PC-9 (cell line): ENCODE measurements at regions not wholly inside any gene's neighbourhood (a gene's known extent, or its start where the extent isn't known, plus 50 kb on each side); places are given as distances from the start of the nearest gene placed in this dataset.

Source experiments
- BruUV-seq: library from RNA; stranded (reverse); fragments of 400-500 nt; replicated peaks from 2 replicates; lab custom pipeline; 2021; lab: Mats Ljungman, UMichigan
- CTCF ChIA-PET: fragments of 300-600 bp; sonication (Branson Sonifier 250); formaldehyde crosslinking; loops from one replicate; lab custom pipeline; 2022; ENCODE audit warnings: antibody characterized with exemption; lab: Charles Lee
- POLR2A ChIA-PET: fragments of 300-600 bp; sonication (Branson Sonifier 250); formaldehyde crosslinking; loops from one replicate; lab custom pipeline; 2022; ENCODE audit warnings: antibody characterized with exemption; ENCODE audit not compliant: unreplicated experiment; lab: Charles Lee
- DNase-seq, 2 experiments: peaks; one replicate each; pipeline versions ENCODE4 v3.0.0 to v3.0.0-alpha.2; 2015 to 2022; ENCODE audit warnings: mixed read lengths in 1 of 2
- H2AFZ ChIP-seq: fragments of 200-600 bp; sonication (generic); 2 replicates; pipeline ENCODE4 v1.8.1; 2017; ENCODE audit warnings: antibody characterized with exemption
- H3F3A ChIP-seq: fragments of 200-600 bp; sonication (generic); 2 replicates; pipeline ENCODE4 v1.8.1; 2017; ENCODE audit warnings: antibody characterized with exemption, mild to moderate bottlenecking, low read depth; ENCODE audit not compliant: insufficient read depth
- H3K27ac ChIP-seq: fragments of 200-600 bp; sonication (generic); 2 replicates; pipeline ENCODE4 v1.6.1; 2016; ENCODE audit warnings: mixed run types
- H3K27me3 ChIP-seq: fragments of 200-600 bp; sonication (generic); 2 replicates; pipeline ENCODE4 v1.6.1; 2016; ENCODE audit warnings: low read depth, mixed run types; ENCODE audit not compliant: insufficient read depth
- H3K36me3 ChIP-seq: fragments of 200-600 bp; sonication (generic); 2 replicates; pipeline ENCODE4 v1.6.1; 2016; ENCODE audit warnings: low read depth, mixed run types
- H3K4me1 ChIP-seq: fragments of 200-600 bp; sonication (generic); replicated peaks from 2 replicates; pipeline ENCODE4 v1.6.1; 2016; ENCODE audit warnings: mixed run types; ENCODE audit not compliant: insufficient read depth
- H3K4me2 ChIP-seq: fragments of 200-600 bp; sonication (generic); 2 replicates; pipeline ENCODE4 v1.6.1; 2017; ENCODE audit warnings: mixed run types
- H3K4me3 ChIP-seq: fragments of 200-600 bp; sonication (generic); 2 replicates; pipeline ENCODE4 v1.6.1; 2016; ENCODE audit warnings: mixed run types
- H3K79me2 ChIP-seq: fragments of 200-600 bp; sonication (generic); 2 replicates; pipeline ENCODE4 v1.6.1; 2017; ENCODE audit warnings: low read depth, mixed run types
- H3K9me2 ChIP-seq: fragments of 200-600 bp; sonication (generic); 2 replicates; pipeline ENCODE4 v1.8.1; 2017; ENCODE audit warnings: mild to moderate bottlenecking; ENCODE audit not compliant: insufficient read depth
- H3K9me3 ChIP-seq: fragments of 200-600 bp; sonication (generic); 2 replicates; pipeline ENCODE4 v1.8.1; 2016; ENCODE audit warnings: low read depth; ENCODE audit not compliant: insufficient read depth
- H4K20me1 ChIP-seq: fragments of 200-600 bp; sonication (generic); 2 replicates; pipeline ENCODE4 v1.8.1; 2017; ENCODE audit not compliant: insufficient read depth
- CTCF ChIP-seq: fragments of 200-600 bp; sonication (generic); conservative IDR thresholded peaks from 2 replicates; pipeline ENCODE4 v1.6.1; 2017; ENCODE audit warnings: mixed run types, antibody characterized with exemption, mild to moderate bottlenecking, moderate library complexity
- EZH2 ChIP-seq: fragments of 200-600 bp; sonication (generic); IDR thresholded peaks from 2 replicates; pipeline ENCODE4 v1.8.0; 2017; ENCODE audit warnings: antibody characterized with exemption, low read depth
- intact Hi-C: fragments of 100-400 bp; cut with micrococcal nuclease; formaldehyde crosslinking; loops from one replicate; pipeline ENCODE4 v1.10.0; 2022; ENCODE audit not compliant: unreplicated experiment

DNA sequence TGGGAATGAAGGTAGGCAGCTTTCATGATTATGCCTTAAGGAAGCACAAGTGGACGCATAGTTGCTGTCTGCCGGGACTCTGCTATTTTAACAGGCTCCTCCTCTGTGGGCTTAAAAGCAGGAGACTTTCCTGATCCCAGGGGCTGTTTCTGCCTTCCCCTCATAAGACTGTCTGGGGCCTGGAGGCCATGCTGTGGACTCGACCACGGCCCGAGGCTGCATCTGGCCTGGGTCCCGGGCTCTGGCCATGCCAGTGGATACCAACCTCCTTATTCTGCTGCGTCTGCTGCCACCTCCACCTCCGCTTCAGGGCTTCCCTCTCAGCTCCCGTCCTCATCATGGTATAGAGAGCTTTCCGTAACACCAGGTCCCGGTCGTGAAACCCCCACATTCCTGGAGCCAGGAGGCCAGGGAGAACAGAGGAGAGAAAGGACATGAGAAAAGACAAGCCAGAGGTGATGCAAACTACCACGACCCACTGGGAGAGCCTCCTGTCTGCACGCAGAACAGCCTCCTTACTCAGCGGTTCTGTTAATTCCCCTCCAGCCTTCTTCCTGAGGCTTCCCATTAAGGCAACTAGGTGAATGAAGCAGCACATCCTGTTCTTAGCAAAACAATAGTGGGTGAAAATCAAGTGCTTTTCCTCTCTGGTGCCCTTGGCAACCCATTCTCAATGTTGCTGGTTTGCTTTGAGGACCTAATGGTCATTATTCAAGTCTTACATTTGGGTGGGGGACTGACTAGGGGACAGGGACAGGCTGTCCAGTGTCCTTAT, 200.5 kb downstream of the KLF13 start:
- H4K20me1 ChIP-seq = no peaks in the 10 kb centered on the region
- CTCF ChIA-PET = no interaction called here
- POLR2A ChIA-PET = no interaction called here
- no peaks in the 10 kb centered on the region for H3K36me3 ChIP-seq
- H3K79me2 ChIP-seq = no peaks in the 10 kb centered on the region
- H3K4me1 ChIP-seq = no peaks in the 10 kb centered on the region
- BruUV-seq = no TSS peak
- H3F3A ChIP-seq = no peaks in the 10 kb centered on the region
- intact Hi-C loops = no loop called here
- H3K4me3 ChIP-seq = no peak overlapping the region
- no peak overlapping the region for H3K4me2 ChIP-seq
- H3K27ac ChIP-seq = no peak overlapping the region
- no peak for DNase-seq
- no peaks in the 10 kb centered on the region for H3K9me2 ChIP-seq
- TF ChIP-seq EZH2 (no peak), CTCF (no peak)
- peaks cover 18% of the 10 kb centered on the region; the same call in 1 of the 2 replicates for H3K27me3 ChIP-seq
- no peak overlapping the region for H2AFZ ChIP-seq
- no peaks in the 10 kb centered on the region for H3K9me3 ChIP-seq

DNA sequence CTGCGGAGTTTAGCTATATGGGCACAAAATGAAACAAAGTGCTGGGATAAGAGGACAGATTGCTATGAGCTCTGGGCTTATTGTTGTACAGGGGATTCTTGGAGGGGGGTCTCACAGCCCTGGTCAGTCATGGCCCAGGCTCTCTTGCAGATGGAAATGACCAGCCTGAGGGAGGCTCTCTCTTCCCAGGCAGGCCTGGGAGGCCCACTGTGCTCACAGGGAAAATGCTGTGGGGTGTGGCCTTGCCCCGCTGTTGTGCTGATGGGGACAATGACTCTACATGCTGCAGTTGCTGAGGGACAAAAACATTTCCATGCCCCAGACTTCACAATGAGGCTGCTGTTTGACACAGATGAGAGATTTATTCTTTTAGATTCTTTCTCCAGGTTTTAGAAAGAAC, 202.2 kb downstream of the KLF13 start:
- Histone ChIP-seq H3K9me3 (no peaks in the 10 kb centered on the region), H3F3A (no peaks in the 10 kb centered on the region), H3K4me3 (no peak overlapping the region), H3K4me1 (no peaks in the 10 kb centered on the region), H3K27ac (no peak overlapping the region), H3K9me2 (no peaks in the 10 kb centered on the region), H3K79me2 (no peaks in the 10 kb centered on the region), H2AFZ (no peak overlapping the region), H3K4me2 (no peak overlapping the region), H3K27me3 (peaks cover 4% of the 10 kb centered on the region; the same call in 1 of the 2 replicates), H3K36me3 (no peaks in the 10 kb centered on the region), H4K20me1 (no peaks in the 10 kb centered on the region)
- BruUV-seq = no TSS peak
- DNase-seq = no peak
- intact Hi-C loops = no loop called here
- ChIA-PET CTCF (no interaction called here), POLR2A (no interaction called here)
- no peak for TF ChIP-seq CTCF
- no peak for TF ChIP-seq EZH2

DNA sequence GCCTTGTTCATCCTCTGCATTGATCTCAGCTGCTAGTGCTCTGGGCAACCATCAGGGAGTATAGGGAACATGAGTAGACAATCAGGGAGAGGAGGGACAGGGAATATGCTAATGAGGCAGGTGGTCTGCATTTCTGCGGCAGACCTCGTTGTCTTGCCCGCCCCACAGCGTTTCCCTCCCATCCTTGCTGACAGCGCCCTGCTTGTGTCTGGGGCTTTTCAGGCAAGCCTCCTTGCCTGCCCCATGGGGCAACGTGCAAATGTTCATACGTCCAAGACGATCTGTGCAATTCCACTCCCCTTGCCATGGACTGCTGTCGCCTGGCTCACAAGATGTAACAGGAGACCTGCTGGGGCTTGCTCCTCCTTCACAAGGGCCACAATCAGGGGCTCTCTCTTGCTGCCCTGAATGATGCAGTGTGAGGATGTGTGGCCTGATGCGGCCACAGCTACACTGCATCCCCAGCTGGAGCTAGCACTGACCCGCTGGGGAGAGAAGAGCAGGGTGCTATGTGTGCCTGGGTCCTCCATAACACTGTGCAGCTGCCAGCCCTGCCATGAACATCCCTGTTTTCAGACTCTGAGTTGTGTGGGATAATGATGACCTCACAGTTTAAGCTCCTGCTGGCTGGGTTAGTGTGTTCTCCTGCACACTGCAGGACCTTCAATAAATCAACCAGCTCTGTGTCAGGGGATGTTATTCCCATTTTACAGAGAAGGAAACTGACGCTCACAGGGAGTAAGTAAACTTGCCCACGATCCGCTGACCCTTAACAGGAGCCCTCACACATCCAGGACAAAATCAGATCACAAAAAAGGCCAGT, 211.3 kb downstream of the KLF13 start:
- no peak overlapping the region for H2AFZ ChIP-seq
- POLR2A ChIA-PET = no interaction called here
- H3K36me3 ChIP-seq = no peaks in the 10 kb centered on the region
- no peaks in the 10 kb centered on the region for H3K9me2 ChIP-seq
- H3K27me3 ChIP-seq = peaks cover 13% of the 10 kb centered on the region
- H3K4me2 ChIP-seq = no peak overlapping the region
- no peaks in the 10 kb centered on the region for H3F3A ChIP-seq
- intact Hi-C loops = no loop called here
- no peaks in the 10 kb centered on the region for H3K4me1 ChIP-seq
- no peaks in the 10 kb centered on the region for H3K9me3 ChIP-seq
- no peak overlapping the region for H3K4me3 ChIP-seq
- H3K27ac ChIP-seq = no peak overlapping the region
- no peak for DNase-seq
- TF ChIP-seq CTCF (no peak), EZH2 (no peak)
- no peaks in the 10 kb centered on the region for H4K20me1 ChIP-seq
- H3K79me2 ChIP-seq = no peaks in the 10 kb centered on the region
- CTCF ChIA-PET = no interaction called here
- no TSS peak for BruUV-seq
